ENCODE measurements at regions not wholly inside any gene's neighbourhood (a gene's known extent, or its start where the extent isn't known, plus 50 kb on each side); places are given as distances from the start of the nearest gene placed in this dataset.

DNA sequence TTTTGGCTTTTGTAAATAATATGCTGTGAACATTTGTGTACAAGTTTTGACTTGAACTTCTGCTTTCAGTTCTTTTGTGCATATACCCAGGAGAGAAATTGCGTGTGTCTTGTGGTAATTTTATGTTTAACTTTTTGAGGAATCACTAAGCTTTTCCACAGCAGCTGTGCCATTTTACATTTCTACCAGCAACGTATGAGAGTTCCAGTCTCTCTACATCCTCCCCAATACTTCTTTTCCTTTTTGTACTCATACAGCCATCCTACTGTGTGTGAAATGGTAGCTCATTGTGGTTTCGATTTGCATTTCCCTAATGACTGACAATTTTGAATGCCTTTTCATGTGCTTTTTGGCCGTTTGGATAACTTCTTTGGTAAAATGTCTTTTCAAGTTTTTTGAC, 66.3 kb upstream of the INHBA start:
- TF ChIP-seq, protein P1, sequence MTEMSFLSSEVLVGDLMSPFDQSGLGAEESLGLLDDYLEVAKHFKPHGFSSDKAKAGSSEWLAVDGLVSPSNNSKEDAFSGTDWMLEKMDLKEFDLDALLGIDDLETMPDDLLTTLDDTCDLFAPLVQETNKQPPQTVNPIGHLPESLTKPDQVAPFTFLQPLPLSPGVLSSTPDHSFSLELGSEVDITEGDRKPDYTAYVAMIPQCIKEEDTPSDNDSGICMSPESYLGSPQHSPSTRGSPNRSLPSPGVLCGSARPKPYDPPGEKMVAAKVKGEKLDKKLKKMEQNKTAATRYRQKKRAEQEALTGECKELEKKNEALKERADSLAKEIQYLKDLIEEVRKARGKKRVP (CRISPR knock-in tag; IDR thresholded peaks at IDR 0.05): no peak
- TF ChIP-seq SCMH1 (CRISPR knock-in tag; IDR thresholded peaks at IDR 0.05; ENCODE audit: borderline replicate concordance) (no peak), TAF1 (CRISPR knock-in tag; IDR thresholded peaks at IDR 0.05) (no peak), AHR (CRISPR knock-in tag; IDR thresholded peaks at IDR 0.05) (no peak), POLR2A (IDR thresholded peaks at IDR 0.05; ENCODE audit: insufficient read depth in 1 of 2, low read depth in 2 of 2, low read length in 2 of 2) (no peak), TCF12 (IDR thresholded peaks at IDR 0.05) (no peak), TCF12 (CRISPR knock-in tag; IDR thresholded peaks at IDR 0.05) (no peak), RAD21 (CRISPR knock-in tag; IDR thresholded peaks at IDR 0.05) (no peak), MAZ (IDR thresholded peaks at IDR 0.05; ENCODE audit: borderline replicate concordance, low read depth, low read length) (no peak), MAZ (CRISPR knock-in tag; IDR thresholded peaks at IDR 0.05; ENCODE audit: low read depth) (no peak), ESRRA (CRISPR knock-in tag; IDR thresholded peaks at IDR 0.05; ENCODE audit: low read depth) (no peak), MXD3 (CRISPR knock-in tag; IDR thresholded peaks at IDR 0.05) (no peak), ZFP37 (CRISPR knock-in tag; IDR thresholded peaks at IDR 0.05; ENCODE audit: borderline replicate concordance) (no peak), RXRA (CRISPR knock-in tag; IDR thresholded peaks at IDR 0.05) (no peak), SP1 (IDR thresholded peaks at IDR 0.05) (no peak), SP1 (CRISPR knock-in tag; IDR thresholded peaks at IDR 0.05) (no peak)
- TF ChIP-seq, protein P2, sequence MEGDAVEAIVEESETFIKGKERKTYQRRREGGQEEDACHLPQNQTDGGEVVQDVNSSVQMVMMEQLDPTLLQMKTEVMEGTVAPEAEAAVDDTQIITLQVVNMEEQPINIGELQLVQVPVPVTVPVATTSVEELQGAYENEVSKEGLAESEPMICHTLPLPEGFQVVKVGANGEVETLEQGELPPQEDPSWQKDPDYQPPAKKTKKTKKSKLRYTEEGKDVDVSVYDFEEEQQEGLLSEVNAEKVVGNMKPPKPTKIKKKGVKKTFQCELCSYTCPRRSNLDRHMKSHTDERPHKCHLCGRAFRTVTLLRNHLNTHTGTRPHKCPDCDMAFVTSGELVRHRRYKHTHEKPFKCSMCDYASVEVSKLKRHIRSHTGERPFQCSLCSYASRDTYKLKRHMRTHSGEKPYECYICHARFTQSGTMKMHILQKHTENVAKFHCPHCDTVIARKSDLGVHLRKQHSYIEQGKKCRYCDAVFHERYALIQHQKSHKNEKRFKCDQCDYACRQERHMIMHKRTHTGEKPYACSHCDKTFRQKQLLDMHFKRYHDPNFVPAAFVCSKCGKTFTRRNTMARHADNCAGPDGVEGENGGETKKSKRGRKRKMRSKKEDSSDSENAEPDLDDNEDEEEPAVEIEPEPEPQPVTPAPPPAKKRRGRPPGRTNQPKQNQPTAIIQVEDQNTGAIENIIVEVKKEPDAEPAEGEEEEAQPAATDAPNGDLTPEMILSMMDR (CRISPR knock-in tag; IDR thresholded peaks at IDR 0.05): no peak

Data from HepG2 (cell line).